SK-N-SH (cell line): ENCODE measurements at regions not wholly inside any gene's neighbourhood (a gene's known extent, or its start where the extent isn't known, plus 50 kb on each side); places are given as distances from the start of the nearest gene placed in this dataset.

Source experiments
- CTCF ChIA-PET: fragments of 300-600, 350-600 bp; formaldehyde crosslinking; extraction: SDS; loops from one replicate; lab custom pipeline; 2021; lab: Yijun Ruan, JAX
- POLR2A ChIA-PET: fragments of 350-600 bp; sonication (Branson Sonifier 250); formaldehyde crosslinking; extraction: SDS; loops from one replicate; lab custom pipeline; 2020; ENCODE audit warnings: antibody characterized with exemption, inconsistent platforms; lab: Yijun Ruan, JAX
- DNase-seq: peaks from one replicate; pipeline ENCODE4 v3.0.0; 2012
- H2AFZ ChIP-seq: fragments of 200-600 bp; sonication (generic); 2 replicates; pipeline ENCODE4 v1.8.1; 2016; ENCODE audit warnings: antibody characterized with exemption, mild to moderate bottlenecking, low read depth
- H3F3A ChIP-seq: fragments of 200-600 bp; sonication (generic); replicated peaks from 2 replicates; pipeline ENCODE3; 2016; ENCODE audit warnings: antibody characterized with exemption, mild to moderate bottlenecking; ENCODE audit not compliant: insufficient read depth
- H3K27ac ChIP-seq, 2 experiments: fragments of 200-500 bp in 1 of 2; fragments of 200-600 bp in 1 of 2; sonication (Bioruptor generic) in 1 of 2; sonication (generic), shearing (Covaris generic) in 1 of 2; 2 replicates each; pipeline versions ENCODE4 v1.5.1 to v1.6.1; 2014 to 2016; ENCODE audit warnings: low read depth in 2 of 2, inconsistent platforms in 1 of 2, low read length in 1 of 2, mild to moderate bottlenecking in 1 of 2, mixed read lengths in 1 of 2
- H3K27me3 ChIP-seq: fragments of 200-600 bp; sonication (generic), shearing (Covaris generic); 2 replicates; pipeline ENCODE4 v1.6.1; 2016; ENCODE audit warnings: mixed run types; ENCODE audit not compliant: insufficient read depth
- H3K36me3 ChIP-seq, 2 experiments: fragments of 200-500 bp in 1 of 2; fragments of 200-600 bp in 1 of 2; sonication (Bioruptor generic) in 1 of 2; sonication (generic) in 1 of 2; replicated peaks in 1 of 2; 2 replicates each; pipeline versions ENCODE3 to v1.5.1; 2014 to 2016; ENCODE audit warnings: low read length in 1 of 2, mild to moderate bottlenecking in 1 of 2; ENCODE audit not compliant: insufficient read depth in 2 of 2, control insufficient read depth in 1 of 2
- H3K4me1 ChIP-seq, 2 experiments: fragments of 200-500 bp in 1 of 2; fragments of 200-600 bp in 1 of 2; sonication (Bioruptor generic) in 1 of 2; sonication (generic), shearing (Covaris generic) in 1 of 2; 2 replicates each; pipeline versions ENCODE4 v1.5.1 to v1.6.1; 2014 to 2016; ENCODE audit warnings: low read depth in 1 of 2, low read length in 1 of 2, mixed run types in 1 of 2; ENCODE audit not compliant: insufficient read depth in 2 of 2, control insufficient read depth in 1 of 2
- H3K4me2 ChIP-seq: fragments of 200-600 bp; sonication (generic), shearing (Covaris generic); 2 replicates; pipeline ENCODE4 v1.6.1; 2017; ENCODE audit warnings: mixed run types
- H3K4me3 ChIP-seq, 2 experiments: fragments of 200-500 bp in 1 of 2; fragments of 200-600 bp in 1 of 2; sonication (Bioruptor generic) in 1 of 2; sonication (generic), shearing (Covaris generic) in 1 of 2; 2 replicates each; pipeline versions ENCODE4 v1.5.1 to v1.8.1; 2014 to 2016; ENCODE audit warnings: low read depth in 2 of 2, inconsistent platforms in 1 of 2, low read length in 1 of 2, mild to moderate bottlenecking in 1 of 2, mixed read lengths in 1 of 2, moderate library complexity in 1 of 2
- H3K79me2 ChIP-seq: fragments of 200-600 bp; sonication (generic); 2 replicates; pipeline ENCODE4 v1.8.1; 2017; ENCODE audit warnings: mild to moderate bottlenecking; ENCODE audit not compliant: insufficient read depth
- H3K9ac ChIP-seq: fragments of 200-600 bp; sonication (generic); 2 replicates; pipeline ENCODE4 v1.6.1; 2017; ENCODE audit warnings: mixed run types
- H3K9me2 ChIP-seq: fragments of 200-600 bp; sonication (generic); 2 replicates; pipeline ENCODE4 v1.6.1; 2017; ENCODE audit warnings: mixed run types
- H3K9me3 ChIP-seq: fragments of 200-600 bp; sonication (generic); 2 replicates; pipeline ENCODE4 v1.6.1; 2017; ENCODE audit warnings: mixed run types, mild to moderate bottlenecking, moderate library complexity
- H4K20me1 ChIP-seq: fragments of 200-600 bp; sonication (generic); 2 replicates; pipeline ENCODE4 v1.6.1; 2017; ENCODE audit warnings: mild to moderate bottlenecking, mixed run types; ENCODE audit not compliant: insufficient read depth
- CHD2 ChIP-seq: fragments of 150-350 bp; IDR thresholded peaks from 2 replicates; pipeline ENCODE4 v1.6.1; 2018; ENCODE audit warnings: low read length; ENCODE audit not compliant: partially characterized antibody
- ELF1 ChIP-seq: IDR thresholded peaks from 2 replicates; pipeline ENCODE4 v1.4.0; 2012
- FOSL2 ChIP-seq: IDR thresholded peaks from 2 replicates; pipeline ENCODE4 v1.4.0; 2012; ENCODE audit warnings: low read depth, mild to moderate bottlenecking, moderate library complexity, borderline replicate concordance
- FOXM1 ChIP-seq: IDR thresholded peaks from 2 replicates; pipeline ENCODE4 v1.4.0; 2012; ENCODE audit warnings: low read depth, mild to moderate bottlenecking
- JUND ChIP-seq: IDR thresholded peaks from 2 replicates; pipeline ENCODE4 v1.4.0; 2012
- NRF1 ChIP-seq: IDR thresholded peaks from 2 replicates; pipeline ENCODE4 v1.6.1; 2012; ENCODE audit warnings: low read depth, mild to moderate bottlenecking, low read length
- RCOR1 ChIP-seq: fragments of 150-350 bp; IDR thresholded peaks from 2 replicates; pipeline ENCODE4 v1.6.1; 2017; ENCODE audit warnings: antibody characterized with exemption, low read length
- RFX5 ChIP-seq: IDR thresholded peaks from 2 replicates; pipeline ENCODE4 v1.6.1; 2012; ENCODE audit warnings: mild to moderate bottlenecking, improper control_type of control experiment, low read length
- RXRA ChIP-seq: IDR thresholded peaks from 2 replicates; pipeline ENCODE4 v1.4.0; 2012; ENCODE audit warnings: low read depth, mild to moderate bottlenecking, borderline replicate concordance
- SIN3A ChIP-seq: IDR thresholded peaks from 2 replicates; pipeline ENCODE4 v1.6.1; 2012; ENCODE audit warnings: low read depth, mild to moderate bottlenecking, low read length, moderate library complexity, borderline replicate concordance
- TAF1 ChIP-seq: IDR thresholded peaks from 2 replicates; pipeline ENCODE4 v1.6.1; 2012; ENCODE audit warnings: low read depth, mild to moderate bottlenecking, low read length, moderate library complexity, borderline replicate concordance
- YY1 ChIP-seq: IDR thresholded peaks from 2 replicates; pipeline ENCODE4 v1.4.0; 2012; ENCODE audit warnings: low read depth, mild to moderate bottlenecking
- WGBS: methylation state at CpG from one replicate; pipeline ENCODE4 v1.1.6; 2017; ENCODE audit warnings: low lambda C conversion rate; 5-methylcytosine and 5-hydroxymethylcytosine counted together
- TF ChIP-seq, protein P1 (sequence below): fragments of 150-350 bp; IDR thresholded peaks from 2 replicates; pipeline ENCODE4 v1.6.1; 2016; ENCODE audit warnings: mild to moderate bottlenecking, low read depth, low read length
- TF ChIP-seq, protein P2 (sequence below): fragments of 150-350 bp; IDR thresholded peaks from 2 replicates; pipeline ENCODE4 v1.6.1; 2017; ENCODE audit warnings: antibody characterized with exemption, low read length, low read depth, borderline replicate concordance
- TF ChIP-seq, protein P3 (sequence below): fragments of 200-600 bp; sonication (generic); IDR thresholded peaks from 2 replicates; pipeline ENCODE4 v1.6.1; 2017; ENCODE audit warnings: antibody characterized with exemption, mild to moderate bottlenecking, moderate library complexity
- TF ChIP-seq, protein P4 (sequence below): IDR thresholded peaks from 2 replicates; pipeline ENCODE4 v1.4.0; 2012; ENCODE audit warnings: low read depth, borderline replicate concordance
- TF ChIP-seq, protein P5 (sequence below): IDR thresholded peaks from 2 replicates; pipeline ENCODE4 v1.4.0; 2012; ENCODE audit warnings: low read depth, borderline replicate concordance

DNA sequence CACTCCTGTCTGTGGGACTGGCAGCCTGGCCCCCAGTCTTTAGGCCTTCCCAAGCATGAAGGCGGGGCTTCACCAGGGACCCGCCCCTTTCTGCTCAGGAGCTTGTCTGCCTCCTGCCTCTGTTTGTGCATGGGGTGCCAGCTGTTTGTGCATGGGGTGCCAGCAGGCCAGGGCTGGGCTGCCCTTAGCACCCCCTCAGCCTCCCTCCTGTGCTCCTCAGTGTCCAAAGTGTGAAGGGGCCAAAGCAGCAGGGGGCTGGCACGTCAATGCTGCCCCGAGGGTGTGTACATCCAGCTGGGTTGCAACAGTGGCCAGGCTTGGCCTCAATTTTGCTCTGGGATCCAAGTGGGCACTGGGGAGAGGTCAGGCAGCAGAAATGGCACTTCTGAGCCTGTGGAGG, 298.0 kb upstream of the GALNT5 start:
- DNase-seq, result no peak
- no peak overlapping the region for H3K4me2 ChIP-seq
- no peaks in the 10 kb centered on the region for H3K27me3 ChIP-seq
- H3K36me3 ChIP-seq, result no peaks in the 10 kb centered on the region
- CTCF ChIA-PET, result no interaction called here
- no peaks in the 10 kb centered on the region for H4K20me1 ChIP-seq
- H2AFZ ChIP-seq, result no peak overlapping the region
- no peak overlapping the region for H3K4me3 ChIP-seq
- TF ChIP-seq FOXM1 (no peak), TAF1 (no peak), RXRA (no peak), YY1 (no peak), ELF1 (no peak), SIN3A (no peak), RCOR1 (no peak), FOSL2 (no peak), CHD2 (no peak), RFX5 (no peak), JUND (no peak), NRF1 (no peak)
- TF ChIP-seq, protein P1, sequence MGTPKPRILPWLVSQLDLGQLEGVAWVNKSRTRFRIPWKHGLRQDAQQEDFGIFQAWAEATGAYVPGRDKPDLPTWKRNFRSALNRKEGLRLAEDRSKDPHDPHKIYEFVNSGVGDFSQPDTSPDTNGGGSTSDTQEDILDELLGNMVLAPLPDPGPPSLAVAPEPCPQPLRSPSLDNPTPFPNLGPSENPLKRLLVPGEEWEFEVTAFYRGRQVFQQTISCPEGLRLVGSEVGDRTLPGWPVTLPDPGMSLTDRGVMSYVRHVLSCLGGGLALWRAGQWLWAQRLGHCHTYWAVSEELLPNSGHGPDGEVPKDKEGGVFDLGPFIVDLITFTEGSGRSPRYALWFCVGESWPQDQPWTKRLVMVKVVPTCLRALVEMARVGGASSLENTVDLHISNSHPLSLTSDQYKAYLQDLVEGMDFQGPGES, result no peak
- TF ChIP-seq, protein P2, sequence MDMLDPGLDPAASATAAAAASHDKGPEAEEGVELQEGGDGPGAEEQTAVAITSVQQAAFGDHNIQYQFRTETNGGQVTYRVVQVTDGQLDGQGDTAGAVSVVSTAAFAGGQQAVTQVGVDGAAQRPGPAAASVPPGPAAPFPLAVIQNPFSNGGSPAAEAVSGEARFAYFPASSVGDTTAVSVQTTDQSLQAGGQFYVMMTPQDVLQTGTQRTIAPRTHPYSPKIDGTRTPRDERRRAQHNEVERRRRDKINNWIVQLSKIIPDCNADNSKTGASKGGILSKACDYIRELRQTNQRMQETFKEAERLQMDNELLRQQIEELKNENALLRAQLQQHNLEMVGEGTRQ, result no peak
- TF ChIP-seq, protein P3, sequence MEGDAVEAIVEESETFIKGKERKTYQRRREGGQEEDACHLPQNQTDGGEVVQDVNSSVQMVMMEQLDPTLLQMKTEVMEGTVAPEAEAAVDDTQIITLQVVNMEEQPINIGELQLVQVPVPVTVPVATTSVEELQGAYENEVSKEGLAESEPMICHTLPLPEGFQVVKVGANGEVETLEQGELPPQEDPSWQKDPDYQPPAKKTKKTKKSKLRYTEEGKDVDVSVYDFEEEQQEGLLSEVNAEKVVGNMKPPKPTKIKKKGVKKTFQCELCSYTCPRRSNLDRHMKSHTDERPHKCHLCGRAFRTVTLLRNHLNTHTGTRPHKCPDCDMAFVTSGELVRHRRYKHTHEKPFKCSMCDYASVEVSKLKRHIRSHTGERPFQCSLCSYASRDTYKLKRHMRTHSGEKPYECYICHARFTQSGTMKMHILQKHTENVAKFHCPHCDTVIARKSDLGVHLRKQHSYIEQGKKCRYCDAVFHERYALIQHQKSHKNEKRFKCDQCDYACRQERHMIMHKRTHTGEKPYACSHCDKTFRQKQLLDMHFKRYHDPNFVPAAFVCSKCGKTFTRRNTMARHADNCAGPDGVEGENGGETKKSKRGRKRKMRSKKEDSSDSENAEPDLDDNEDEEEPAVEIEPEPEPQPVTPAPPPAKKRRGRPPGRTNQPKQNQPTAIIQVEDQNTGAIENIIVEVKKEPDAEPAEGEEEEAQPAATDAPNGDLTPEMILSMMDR, result no peak
- TF ChIP-seq, protein P4, sequence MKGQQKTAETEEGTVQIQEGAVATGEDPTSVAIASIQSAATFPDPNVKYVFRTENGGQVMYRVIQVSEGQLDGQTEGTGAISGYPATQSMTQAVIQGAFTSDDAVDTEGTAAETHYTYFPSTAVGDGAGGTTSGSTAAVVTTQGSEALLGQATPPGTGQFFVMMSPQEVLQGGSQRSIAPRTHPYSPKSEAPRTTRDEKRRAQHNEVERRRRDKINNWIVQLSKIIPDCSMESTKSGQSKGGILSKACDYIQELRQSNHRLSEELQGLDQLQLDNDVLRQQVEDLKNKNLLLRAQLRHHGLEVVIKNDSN, result no peak
- TF ChIP-seq, protein P5, sequence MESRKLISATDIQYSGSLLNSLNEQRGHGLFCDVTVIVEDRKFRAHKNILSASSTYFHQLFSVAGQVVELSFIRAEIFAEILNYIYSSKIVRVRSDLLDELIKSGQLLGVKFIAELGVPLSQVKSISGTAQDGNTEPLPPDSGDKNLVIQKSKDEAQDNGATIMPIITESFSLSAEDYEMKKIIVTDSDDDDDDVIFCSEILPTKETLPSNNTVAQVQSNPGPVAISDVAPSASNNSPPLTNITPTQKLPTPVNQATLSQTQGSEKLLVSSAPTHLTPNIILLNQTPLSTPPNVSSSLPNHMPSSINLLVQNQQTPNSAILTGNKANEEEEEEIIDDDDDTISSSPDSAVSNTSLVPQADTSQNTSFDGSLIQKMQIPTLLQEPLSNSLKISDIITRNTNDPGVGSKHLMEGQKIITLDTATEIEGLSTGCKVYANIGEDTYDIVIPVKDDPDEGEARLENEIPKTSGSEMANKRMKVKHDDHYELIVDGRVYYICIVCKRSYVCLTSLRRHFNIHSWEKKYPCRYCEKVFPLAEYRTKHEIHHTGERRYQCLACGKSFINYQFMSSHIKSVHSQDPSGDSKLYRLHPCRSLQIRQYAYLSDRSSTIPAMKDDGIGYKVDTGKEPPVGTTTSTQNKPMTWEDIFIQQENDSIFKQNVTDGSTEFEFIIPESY, result no peak
- H3K9me2 ChIP-seq, result no peaks in the 10 kb centered on the region
- H3K9me3 ChIP-seq, result no peaks in the 10 kb centered on the region; the same call in 1 of the 2 replicates
- POLR2A ChIA-PET, result no interaction called here
- H3K79me2 ChIP-seq, result no peaks in the 10 kb centered on the region
- WGBS, result 4% methylated on average over 4 of the region's 4 CpGs
- no peaks in the 10 kb centered on the region for H3F3A ChIP-seq
- H3K4me1 ChIP-seq, result no peaks in the 10 kb centered on the region
- no peak overlapping the region for H3K27ac ChIP-seq
- no peak overlapping the region for H3K9ac ChIP-seq
